Astrocyte (in vitro differentiated cells and primary cell): ENCODE measurements at regions not wholly inside any gene's neighbourhood (a gene's known extent, or its start where the extent isn't known, plus 50 kb on each side); places are given as distances from the start of the nearest gene placed in this dataset.

Experiments
- CTCF ChIP-seq: IDR thresholded peaks from 2 replicates; pipeline ENCODE4 v1.5.1; 2011; ENCODE audit warnings: low read depth, mild to moderate bottlenecking, inconsistent platforms, low read length, moderate library complexity; ENCODE audit not compliant: insufficient read depth
- EZH2 ChIP-seq: IDR thresholded peaks from 2 replicates; pipeline ENCODE4 v1.6.1; 2012; ENCODE audit warnings: mild to moderate bottlenecking, low read length, inconsistent platforms; ENCODE audit not compliant: insufficient read depth

DNA sequence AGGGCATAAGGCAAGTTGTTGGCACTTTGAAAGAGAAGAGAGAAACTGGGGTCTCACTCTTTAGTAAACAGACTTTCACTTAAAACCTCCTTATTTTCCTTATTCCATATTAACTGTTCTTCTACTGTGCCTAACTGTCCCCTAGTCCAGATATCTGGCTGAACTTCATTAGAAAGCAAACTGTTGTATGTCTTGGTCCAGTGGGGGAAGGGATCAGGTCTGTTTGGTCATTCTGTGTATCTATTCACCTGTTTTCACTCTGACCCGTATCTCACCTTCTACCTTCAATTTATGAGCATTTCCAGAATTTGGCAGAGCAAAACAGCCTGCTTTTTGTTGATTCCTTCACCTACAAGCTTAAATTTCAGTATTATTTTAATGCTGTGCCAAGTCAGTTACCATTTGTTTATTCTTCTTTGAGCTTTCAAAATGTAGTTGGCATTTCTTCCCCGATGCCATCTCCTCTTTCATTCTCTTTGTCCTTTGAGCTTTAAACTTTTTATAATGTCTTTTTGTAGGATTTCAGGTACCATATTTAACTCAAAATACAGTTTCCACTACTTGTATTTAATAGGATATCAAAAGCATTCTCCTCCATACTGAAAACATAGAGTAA is 188.6 kb upstream of the PPARGC1A start:
- no peak for TF ChIP-seq CTCF
- no peak for TF ChIP-seq EZH2
